ENCODE measurements at regions not wholly inside any gene's neighbourhood (a gene's known extent, or its start where the extent isn't known, plus 50 kb on each side); places are given as distances from the start of the nearest gene placed in this dataset.

GRCh38 chr1:65045022-65045817 lies 78.9 kb upstream of the JAK1 start:
- TF ChIP-seq CTCF (IDR thresholded peaks at IDR 0.05; ENCODE audit: low read length), result no peak
- TF ChIP-seq EZH2 (IDR thresholded peaks at IDR 0.05; ENCODE audit: borderline replicate concordance, low read length), result no peak

Data from OCI-LY1 (cell line).